ENCODE measurements at regions not wholly inside any gene's neighbourhood (a gene's known extent, or its start where the extent isn't known, plus 50 kb on each side); places are given as distances from the start of the nearest gene placed in this dataset.

- TF ChIP-seq, protein P1, sequence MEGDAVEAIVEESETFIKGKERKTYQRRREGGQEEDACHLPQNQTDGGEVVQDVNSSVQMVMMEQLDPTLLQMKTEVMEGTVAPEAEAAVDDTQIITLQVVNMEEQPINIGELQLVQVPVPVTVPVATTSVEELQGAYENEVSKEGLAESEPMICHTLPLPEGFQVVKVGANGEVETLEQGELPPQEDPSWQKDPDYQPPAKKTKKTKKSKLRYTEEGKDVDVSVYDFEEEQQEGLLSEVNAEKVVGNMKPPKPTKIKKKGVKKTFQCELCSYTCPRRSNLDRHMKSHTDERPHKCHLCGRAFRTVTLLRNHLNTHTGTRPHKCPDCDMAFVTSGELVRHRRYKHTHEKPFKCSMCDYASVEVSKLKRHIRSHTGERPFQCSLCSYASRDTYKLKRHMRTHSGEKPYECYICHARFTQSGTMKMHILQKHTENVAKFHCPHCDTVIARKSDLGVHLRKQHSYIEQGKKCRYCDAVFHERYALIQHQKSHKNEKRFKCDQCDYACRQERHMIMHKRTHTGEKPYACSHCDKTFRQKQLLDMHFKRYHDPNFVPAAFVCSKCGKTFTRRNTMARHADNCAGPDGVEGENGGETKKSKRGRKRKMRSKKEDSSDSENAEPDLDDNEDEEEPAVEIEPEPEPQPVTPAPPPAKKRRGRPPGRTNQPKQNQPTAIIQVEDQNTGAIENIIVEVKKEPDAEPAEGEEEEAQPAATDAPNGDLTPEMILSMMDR (IDR thresholded peaks at IDR 0.05) = no peak
- no peak for TF ChIP-seq EZH2phosphoT487 (IDR thresholded peaks at IDR 0.05)
Measured at GRCh38 chr2:8575038-8575833, 106.6 kb upstream of the ID2 start.
